H7 (cell line): ENCODE measurements at regions not wholly inside any gene's neighbourhood (a gene's known extent, or its start where the extent isn't known, plus 50 kb on each side); places are given as distances from the start of the nearest gene placed in this dataset.
"Not testable (repeated sequence)": the region's sequence is repeated elsewhere in the genome, so short reads cannot be mapped to it uniquely, and the experiment has no call there.

Experiments
- DNase-seq: peaks from one replicate; pipeline ENCODE4 v3.0.0; 2012
- H3K27me3 ChIP-seq: 2 replicates; pipeline ENCODE4 v1.6.0; 2011; ENCODE audit warnings: mild to moderate bottlenecking, low read length; ENCODE audit not compliant: control insufficient read depth, insufficient read depth
- H3K36me3 ChIP-seq: replicated peaks from 2 replicates; pipeline ENCODE4 v1.5.1; 2011; ENCODE audit warnings: low read length; ENCODE audit not compliant: control insufficient read depth, insufficient read depth
- H3K4me3 ChIP-seq: 2 replicates; pipeline ENCODE4 v1.5.1; 2011; ENCODE audit warnings: low read depth, mild to moderate bottlenecking, control low read depth, low read length, moderate library complexity; ENCODE audit not compliant: insufficient read depth

DNA sequence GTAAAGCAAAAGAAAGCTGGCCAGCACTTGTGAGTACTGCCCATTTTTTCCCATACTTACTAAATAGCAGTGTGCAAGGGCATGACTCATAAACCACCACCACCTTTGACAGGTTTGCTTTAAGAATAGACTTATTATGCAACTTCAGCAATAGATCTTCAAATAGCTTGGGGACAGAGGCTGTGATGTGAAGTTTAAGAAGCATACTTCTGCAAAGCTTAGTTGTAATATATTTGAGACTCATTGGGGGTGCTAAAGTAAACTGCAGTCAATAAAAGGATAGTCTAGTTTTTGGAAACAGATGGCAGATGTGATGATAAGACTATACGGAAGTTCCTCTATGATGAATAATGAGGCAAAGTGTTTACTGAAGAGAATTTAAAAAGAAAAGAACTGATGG is 210.0 kb downstream of the PLA2G4A start:
- no peak for DNase-seq
- H3K36me3 ChIP-seq: no peaks in the 10 kb centered on the region
- H3K27me3 ChIP-seq: no peaks in the 10 kb centered on the region
- no peak overlapping the region for H3K4me3 ChIP-seq

DNA sequence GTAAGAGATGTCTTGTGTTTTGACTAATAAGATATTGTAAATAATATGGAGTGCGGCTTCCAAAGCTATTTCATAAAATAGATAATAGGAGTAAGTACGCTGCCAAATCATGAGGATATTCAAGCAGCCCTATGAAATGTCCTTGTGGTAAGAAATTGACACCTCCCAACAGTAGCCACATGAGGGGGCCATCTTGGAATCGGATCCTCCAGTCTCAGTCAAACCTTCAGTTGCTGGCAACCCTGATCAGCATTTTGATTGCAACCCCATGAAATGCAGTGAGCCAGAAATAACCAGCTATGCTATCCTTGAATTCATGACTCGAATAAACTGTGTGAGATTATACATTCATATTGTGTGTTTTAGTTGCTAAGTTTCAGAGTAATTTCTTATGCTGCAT is 212.4 kb downstream of the PLA2G4A start:
- Histone ChIP-seq H3K36me3 (no peaks in the 10 kb centered on the region), H3K27me3 (no peaks in the 10 kb centered on the region; the same call in 1 of the 2 replicates), H3K4me3 (no peak overlapping the region)
- DNase-seq: no peak

DNA sequence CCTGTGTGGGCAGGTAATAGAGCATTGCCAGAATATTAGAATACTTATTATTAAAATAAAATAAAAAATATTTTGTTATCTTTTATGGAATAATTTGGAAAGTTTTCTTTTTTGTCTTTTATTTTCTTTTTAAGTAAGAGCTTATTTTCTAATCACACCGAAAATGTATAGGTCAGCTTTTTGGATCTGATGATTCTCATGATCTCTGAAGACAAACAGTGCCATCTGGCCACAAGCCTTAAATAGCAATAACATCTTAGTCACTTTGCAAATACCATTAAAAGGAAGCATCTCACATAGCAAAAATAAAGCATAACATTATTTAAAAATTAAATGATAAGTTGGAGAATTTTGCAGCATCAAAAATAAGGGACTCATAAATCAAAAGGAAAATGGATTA is 213.8 kb downstream of the PLA2G4A start:
- no peak for DNase-seq
- Histone ChIP-seq H3K36me3 (no peaks in the 10 kb centered on the region), H3K4me3 (no peak overlapping the region), H3K27me3 (no peaks in the 10 kb centered on the region; the same call in 1 of the 2 replicates)

DNA sequence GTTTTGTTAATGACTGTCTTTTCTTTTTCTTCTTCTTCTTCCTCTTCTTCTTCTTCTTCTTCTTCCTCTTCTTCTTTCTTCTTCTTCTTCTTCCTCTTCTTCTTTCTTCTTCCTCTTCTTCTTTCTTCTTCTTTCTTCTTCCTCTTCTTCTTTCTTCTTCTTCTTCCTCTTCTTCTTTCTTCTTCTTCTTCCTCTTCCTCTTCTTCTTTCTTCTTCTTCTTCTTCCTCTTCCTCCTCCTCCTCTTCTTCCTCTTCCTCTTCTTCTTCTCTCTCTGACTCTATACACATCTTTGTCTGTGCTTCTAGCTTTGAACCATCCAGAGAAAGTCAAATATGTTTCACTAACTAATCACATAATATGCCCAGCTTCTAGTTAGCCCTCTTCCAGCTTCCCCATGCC is 214.7 kb downstream of the PLA2G4A start:
- not testable (repeated sequence) for H3K27me3 ChIP-seq, H3K36me3 ChIP-seq, DNase-seq, H3K4me3 ChIP-seq

DNA sequence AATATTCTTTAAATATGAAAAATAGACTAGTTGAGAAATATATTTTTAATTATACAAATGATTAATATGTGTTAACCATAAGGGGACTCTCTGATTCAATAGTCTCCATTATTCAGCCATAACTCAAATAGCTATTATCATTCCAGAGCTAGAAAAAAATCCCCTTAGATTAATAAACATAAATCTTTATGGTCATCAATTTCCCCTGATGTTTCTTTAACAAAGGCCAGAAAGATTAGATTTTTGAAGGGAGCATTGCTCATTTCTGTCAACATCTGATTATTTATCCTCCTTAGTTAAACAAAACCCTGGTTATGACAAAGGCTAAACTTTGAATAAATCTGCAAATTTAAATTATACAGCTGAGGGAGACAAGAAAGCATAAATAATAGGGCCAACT is 215.7 kb downstream of the PLA2G4A start:
- H3K36me3 ChIP-seq: no peaks in the 10 kb centered on the region
- H3K27me3 ChIP-seq: no peaks in the 10 kb centered on the region; the same call in 1 of the 2 replicates
- no peak overlapping the region for H3K4me3 ChIP-seq
- no peak for DNase-seq

DNA sequence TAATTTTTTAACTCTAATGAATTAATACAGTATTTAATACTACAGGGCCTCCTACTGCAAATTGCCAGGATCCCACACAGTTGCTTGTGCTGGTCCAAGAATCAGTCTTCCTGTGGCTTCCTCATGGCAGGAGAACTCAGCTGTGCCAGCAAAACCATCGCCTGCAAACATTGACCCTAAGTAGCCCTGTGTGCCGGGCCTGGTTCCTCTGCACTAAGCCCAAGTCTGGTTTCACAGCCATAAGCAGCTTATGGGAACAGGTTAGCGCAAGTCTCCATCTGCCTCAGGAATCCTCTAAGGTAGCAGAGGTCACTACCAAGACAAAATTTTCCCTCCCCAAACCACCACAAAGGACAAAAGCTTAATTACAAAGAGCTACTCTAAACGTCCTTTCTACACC is 216.6 kb downstream of the PLA2G4A start:
- DNase-seq: no peak
- H3K36me3 ChIP-seq: no peaks in the 10 kb centered on the region
- no peak overlapping the region for H3K4me3 ChIP-seq
- H3K27me3 ChIP-seq: no peaks in the 10 kb centered on the region; the same call in 1 of the 2 replicates

DNA sequence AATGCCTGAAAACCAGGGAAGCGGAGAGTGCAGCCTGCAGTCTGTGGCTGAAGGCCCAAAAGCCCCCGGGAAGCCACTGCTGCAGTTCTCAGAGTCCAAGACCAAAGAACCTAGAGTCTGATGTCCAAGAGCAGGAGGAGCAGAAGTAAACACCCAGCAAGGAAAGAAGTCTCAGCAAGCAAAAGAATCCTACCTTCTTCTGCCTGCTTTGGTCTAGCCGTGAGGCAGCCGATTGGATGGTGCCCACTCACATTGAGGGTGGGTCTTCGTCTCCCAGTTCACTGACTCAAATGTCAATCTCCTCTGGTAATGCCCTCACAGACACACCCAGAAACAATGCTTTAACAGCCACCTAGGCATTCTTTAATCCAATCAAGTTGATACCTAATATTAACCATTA is 217.5 kb downstream of the PLA2G4A start:
- no peak for DNase-seq

DNA sequence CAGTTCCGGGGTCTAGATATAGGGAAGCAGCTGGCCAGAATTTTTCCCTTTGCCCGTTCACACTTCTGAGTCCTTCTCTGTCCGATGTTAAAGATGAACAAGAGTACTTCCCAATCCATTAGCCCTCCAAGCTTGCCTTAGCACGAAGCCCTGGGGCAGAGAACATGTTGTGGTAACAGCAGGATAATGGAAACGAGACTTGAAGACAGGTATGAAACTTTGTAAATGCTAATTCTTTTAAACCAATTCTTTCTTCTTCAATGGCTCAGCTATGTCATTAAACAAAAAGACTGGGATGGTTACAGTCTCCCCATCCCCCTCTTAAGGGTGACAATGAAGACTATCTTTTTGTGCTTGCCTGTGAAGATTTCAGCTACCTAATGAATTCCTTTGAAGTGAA is 218.5 kb downstream of the PLA2G4A start:
- no peaks in the 10 kb centered on the region for H3K36me3 ChIP-seq
- H3K4me3 ChIP-seq: no peak overlapping the region
- H3K27me3 ChIP-seq: no peaks in the 10 kb centered on the region; the same call in 1 of the 2 replicates
- DNase-seq: no peak

More for the DNA sequence above, 217.5 kb downstream of the PLA2G4A start:
- H3K27me3 ChIP-seq: no peaks in the 10 kb centered on the region; the same call in 1 of the 2 replicates
- H3K36me3 ChIP-seq: no peaks in the 10 kb centered on the region
- no peak overlapping the region for H3K4me3 ChIP-seq

DNA sequence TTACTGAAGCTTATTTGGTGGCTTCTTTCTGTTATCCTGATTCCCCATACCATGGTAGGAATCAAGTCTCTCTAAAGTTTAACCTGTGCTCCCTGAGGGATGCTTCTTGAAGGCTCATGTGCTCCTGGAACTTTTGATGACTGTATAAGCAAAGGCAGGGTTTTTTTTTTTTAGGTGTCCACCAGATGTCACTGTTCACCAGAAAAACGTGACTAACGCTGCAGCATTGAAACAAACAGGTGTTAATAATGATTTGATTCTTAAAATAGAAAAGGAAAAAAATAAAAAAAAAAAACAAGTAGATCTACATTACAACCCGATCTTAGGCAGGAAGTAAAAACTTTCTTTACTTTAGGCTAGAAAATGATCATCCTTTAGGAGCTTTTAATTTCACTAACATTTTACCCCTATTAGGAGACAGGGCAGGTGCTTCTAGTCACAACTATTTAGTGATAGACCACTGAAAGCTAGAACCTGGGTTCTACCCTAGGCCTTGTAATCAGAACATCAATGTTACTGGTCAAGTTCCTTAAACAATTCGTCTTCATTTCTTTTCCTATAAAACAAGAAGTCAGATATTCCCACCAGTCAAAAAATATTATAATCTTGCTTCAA is 223.0 kb downstream of the PLA2G4A start:
- no peaks in the 10 kb centered on the region for H3K36me3 ChIP-seq
- no peak overlapping the region for H3K4me3 ChIP-seq
- H3K27me3 ChIP-seq: no peaks in the 10 kb centered on the region
- DNase-seq: no peak

DNA sequence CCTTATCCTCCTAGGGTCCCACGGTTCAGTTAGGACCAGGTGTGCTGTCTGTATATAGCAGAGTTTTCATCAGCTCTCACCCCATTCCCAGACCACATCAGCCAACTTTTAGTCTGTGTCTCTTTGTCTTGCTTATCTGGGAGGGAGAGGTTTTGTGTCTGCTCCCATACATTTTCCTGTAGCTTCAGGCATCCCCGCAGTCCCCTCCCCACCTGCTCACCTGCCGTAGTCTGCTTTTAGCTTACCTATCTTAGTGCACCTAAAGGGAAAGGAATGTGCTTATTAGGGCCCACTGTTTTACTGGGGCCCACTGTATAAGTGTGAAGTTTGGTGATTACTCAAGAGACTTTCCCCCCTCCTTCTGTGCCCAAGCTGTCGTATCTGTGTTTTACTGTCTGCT is 225.1 kb downstream of the PLA2G4A start:
- no peak for DNase-seq
- Histone ChIP-seq H3K27me3 (no peaks in the 10 kb centered on the region), H3K36me3 (no peaks in the 10 kb centered on the region), H3K4me3 (no peak overlapping the region)

DNA sequence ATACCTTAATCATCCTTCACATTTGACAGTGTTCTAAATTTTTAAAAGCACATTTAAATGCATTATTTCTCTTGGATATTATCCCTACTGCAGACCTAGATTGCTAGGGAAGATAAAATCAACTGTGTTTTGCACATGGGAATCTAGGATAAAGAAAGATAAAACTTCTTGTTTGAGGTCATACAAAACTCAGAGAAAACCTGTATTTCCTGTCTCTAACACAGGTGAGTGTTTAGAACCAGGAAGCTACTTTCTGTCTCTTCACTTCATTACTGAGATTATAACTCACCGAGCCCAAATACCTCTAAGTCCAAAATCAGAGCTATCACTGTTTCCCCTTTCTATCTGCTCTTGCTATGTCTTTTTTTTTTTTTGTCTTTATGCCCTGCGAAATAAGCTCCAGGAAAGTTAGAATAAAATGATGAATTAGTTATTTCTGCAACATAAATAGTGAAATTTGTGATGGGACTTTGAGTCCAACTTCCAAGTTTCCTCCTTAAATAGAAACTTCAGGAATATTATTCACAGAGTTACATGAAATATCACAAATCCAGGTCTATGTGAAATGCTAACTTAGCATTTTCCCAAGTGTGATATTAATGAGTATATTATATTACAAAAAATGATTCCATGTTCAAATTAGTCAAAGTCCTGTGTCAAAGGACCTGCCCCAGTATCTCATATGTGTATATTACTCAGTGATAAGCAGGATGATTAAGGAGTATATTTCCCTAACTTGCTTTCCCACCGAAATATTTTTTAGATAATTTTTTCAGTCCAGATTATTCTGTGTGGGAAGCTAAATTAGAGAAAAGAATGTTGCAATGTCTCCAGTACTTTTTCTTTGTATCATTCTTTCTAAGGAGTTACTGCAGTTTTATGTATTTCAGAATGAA is 226.4 kb downstream of the PLA2G4A start:
- H3K4me3 ChIP-seq: no peak overlapping the region
- DNase-seq: no peak
- no peaks in the 10 kb centered on the region for H3K27me3 ChIP-seq
- no peaks in the 10 kb centered on the region for H3K36me3 ChIP-seq

DNA sequence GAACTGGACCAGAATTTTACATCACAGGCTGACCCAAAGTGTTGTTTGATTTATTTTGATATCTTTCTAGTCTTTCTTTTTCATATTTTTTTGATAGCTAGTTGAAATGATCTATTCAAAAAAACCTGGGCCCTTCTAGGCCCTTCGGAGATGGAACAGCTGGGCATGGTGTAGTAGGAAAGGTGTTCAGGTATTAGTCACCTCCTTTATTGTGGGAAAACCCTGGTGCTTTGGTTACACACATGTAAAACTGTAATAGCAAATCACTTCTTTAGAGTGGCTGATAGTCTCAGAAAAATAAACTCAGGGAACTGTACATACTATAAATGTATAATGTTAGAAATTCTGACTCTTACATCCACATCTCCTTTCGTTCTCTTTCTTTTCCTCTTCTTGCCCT is 234.5 kb downstream of the PLA2G4A start:
- H3K36me3 ChIP-seq: no peaks in the 10 kb centered on the region
- H3K4me3 ChIP-seq: no peak overlapping the region
- DNase-seq: no peak
- H3K27me3 ChIP-seq: no peaks in the 10 kb centered on the region

DNA sequence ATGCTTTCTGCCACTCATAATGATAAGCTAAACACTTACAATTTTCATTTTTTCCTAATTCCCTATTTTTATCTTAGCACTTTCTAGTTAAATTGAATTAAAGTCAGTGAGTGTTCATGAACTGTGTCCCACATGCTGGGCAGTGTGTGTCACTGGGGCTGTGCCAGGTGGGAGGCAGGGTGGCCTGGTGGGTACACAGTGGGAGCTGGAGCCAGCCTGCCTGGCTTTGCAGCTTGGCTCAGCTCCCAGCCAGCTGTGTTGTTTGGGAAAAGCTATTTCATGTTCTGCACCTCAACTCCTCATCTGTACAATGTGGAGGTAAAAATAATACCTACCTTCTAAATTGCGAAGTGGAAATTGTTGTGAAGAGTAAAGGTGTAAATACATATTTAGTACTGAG is 238.4 kb downstream of the PLA2G4A start:
- Histone ChIP-seq H3K4me3 (no peak overlapping the region), H3K36me3 (no peaks in the 10 kb centered on the region), H3K27me3 (no peaks in the 10 kb centered on the region)
- no peak for DNase-seq

DNA sequence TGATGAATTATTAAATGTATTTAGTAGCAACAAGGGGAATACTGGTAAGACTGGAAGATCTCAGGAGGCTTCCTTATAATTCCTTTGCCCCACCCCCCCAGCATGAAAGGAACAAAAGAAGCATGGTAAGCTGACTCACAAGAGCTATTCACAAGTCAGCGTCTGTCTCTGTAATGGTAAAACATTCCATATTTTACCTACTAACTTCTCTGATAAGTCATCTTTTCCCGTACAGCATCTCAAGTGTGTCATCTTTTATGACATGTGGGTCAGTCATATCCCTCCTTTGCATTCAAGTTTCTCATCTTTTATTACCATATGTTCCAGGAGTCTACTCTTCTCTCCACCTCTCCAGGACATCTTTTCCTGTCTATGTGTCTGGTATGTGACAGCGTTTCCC is 241.3 kb downstream of the PLA2G4A start:
- Histone ChIP-seq H3K27me3 (no peaks in the 10 kb centered on the region), H3K36me3 (no peaks in the 10 kb centered on the region), H3K4me3 (no peak overlapping the region)
- peak; percentile 22 for DNase-seq

DNA sequence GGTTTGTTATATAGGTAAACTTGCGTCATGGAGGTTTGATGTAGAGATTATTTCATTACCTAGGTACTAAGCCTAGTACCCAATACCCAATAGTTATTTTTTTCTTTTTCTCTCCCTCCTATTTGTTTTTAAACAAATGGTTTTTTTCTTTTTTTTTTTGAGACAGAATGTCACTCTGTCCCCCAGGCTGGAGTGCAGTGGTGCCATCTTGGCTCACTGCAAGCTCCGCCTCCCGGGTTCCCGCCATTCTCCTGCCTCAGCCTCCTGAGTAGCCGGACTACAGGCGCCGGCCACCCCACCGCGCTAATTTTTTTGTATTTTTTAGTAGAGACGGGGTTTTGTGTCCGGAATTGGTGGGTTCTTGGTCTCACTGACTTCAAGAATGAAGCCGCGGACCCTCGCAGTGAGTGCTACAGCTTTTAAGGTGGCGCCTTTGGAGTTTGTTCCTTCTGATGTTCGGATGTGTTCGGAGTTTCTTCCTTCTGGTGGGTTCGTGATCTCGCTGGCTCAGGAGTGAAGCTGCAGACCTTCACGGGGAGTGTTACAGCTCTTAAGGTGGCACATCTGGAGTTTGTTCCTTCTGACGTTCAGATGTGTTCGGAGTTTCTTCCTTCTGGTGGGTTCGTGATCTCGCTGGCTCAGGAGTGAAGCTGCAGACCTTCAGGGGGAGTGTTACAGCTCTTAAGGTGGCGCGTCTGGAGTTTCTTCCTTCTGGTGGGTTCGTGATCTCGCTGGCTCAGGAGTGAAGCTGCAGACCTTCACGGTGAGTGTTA is 243.7 kb downstream of the PLA2G4A start:
- not testable (repeated sequence) for H3K27me3 ChIP-seq, DNase-seq, H3K36me3 ChIP-seq, H3K4me3 ChIP-seq
